ENCODE measurements at regions not wholly inside any gene's neighbourhood (a gene's known extent, or its start where the extent isn't known, plus 50 kb on each side); places are given as distances from the start of the nearest gene placed in this dataset.

GRCh38 chr3:109225516-109225915 is 89.0 kb downstream of the C3orf85 start:
- no peak overlapping the region for H3K27ac ChIP-seq (ENCODE audit: control insufficient read depth, insufficient read depth, low read length)
- no peaks in the 10 kb centered on the region for H3K36me3 ChIP-seq (ENCODE audit: control insufficient read depth in 2 of 2, extremely low read depth in 1 of 2, insufficient read depth in 2 of 2, low read length in 2 of 2)
- DNase-seq (ENCODE audit: low read depth, low spot score) (no peak), FAIRE-seq (no peak)
- no peak overlapping the region for H3K9ac ChIP-seq (ENCODE audit: control insufficient read depth, extremely low read depth, insufficient read depth, low read length)
- no peaks in the 10 kb centered on the region for H3K27me3 ChIP-seq (ENCODE audit: control insufficient read depth, extremely low read depth, insufficient read depth, low read length)
- no peaks in the 10 kb centered on the region for H3K9me1 ChIP-seq (ENCODE audit: control insufficient read depth, extremely low read depth, insufficient read depth, low read length)
- no peaks in the 10 kb centered on the region for H4K20me1 ChIP-seq (ENCODE audit: control insufficient read depth, extremely low read depth, insufficient read depth, low read length)
- no peaks in the 10 kb centered on the region for H3K4me1 ChIP-seq (ENCODE audit: control insufficient read depth, extremely low read depth, insufficient read depth, low read length)
- H2AFZ ChIP-seq (ENCODE audit: control insufficient read depth, low read length), result no peak overlapping the region
- no peak overlapping the region for H3K4me3 ChIP-seq (ENCODE audit: control insufficient read depth in 2 of 3, extremely low read depth in 1 of 3, insufficient read depth in 2 of 3, low read depth in 1 of 3, low read length in 3 of 3)
- H3K9me3 ChIP-seq (ENCODE audit: control insufficient read depth, low read depth, low read length), result peaks cover 2% of the 10 kb centered on the region
- TF ChIP-seq, protein P1, sequence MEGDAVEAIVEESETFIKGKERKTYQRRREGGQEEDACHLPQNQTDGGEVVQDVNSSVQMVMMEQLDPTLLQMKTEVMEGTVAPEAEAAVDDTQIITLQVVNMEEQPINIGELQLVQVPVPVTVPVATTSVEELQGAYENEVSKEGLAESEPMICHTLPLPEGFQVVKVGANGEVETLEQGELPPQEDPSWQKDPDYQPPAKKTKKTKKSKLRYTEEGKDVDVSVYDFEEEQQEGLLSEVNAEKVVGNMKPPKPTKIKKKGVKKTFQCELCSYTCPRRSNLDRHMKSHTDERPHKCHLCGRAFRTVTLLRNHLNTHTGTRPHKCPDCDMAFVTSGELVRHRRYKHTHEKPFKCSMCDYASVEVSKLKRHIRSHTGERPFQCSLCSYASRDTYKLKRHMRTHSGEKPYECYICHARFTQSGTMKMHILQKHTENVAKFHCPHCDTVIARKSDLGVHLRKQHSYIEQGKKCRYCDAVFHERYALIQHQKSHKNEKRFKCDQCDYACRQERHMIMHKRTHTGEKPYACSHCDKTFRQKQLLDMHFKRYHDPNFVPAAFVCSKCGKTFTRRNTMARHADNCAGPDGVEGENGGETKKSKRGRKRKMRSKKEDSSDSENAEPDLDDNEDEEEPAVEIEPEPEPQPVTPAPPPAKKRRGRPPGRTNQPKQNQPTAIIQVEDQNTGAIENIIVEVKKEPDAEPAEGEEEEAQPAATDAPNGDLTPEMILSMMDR (optimal IDR thresholded peaks at IDR 0.05 in 1 of 3, IDR thresholded peaks at IDR 0.05 in 1 of 3, conservative IDR thresholded peaks at IDR 0.05 in 1 of 3; ENCODE audit: extremely low read depth in 1 of 3, insufficient read depth in 2 of 3, low read length in 3 of 3), result no peak
- TF ChIP-seq EZH2 (IDR thresholded peaks at IDR 0.05; ENCODE audit: low read length), result no peak
- no peak overlapping the region for H3K4me2 ChIP-seq (ENCODE audit: control insufficient read depth, extremely low read depth, insufficient read depth, low read depth, low read length)
- H3K79me2 ChIP-seq (ENCODE audit: control insufficient read depth, insufficient read depth, low read length), result no peaks in the 10 kb centered on the region
- dilution Hi-C loops (cut with MboI; ENCODE audit: extremely low pct_ligation_motif_present, low sequenced_read_pairs), result no loop called here

- H3K4me3 ChIP-seq (ENCODE audit: control insufficient read depth in 2 of 3, extremely low read depth in 1 of 3, insufficient read depth in 2 of 3, low read depth in 1 of 3, low read length in 3 of 3), result no peak overlapping the region
- H3K9me3 ChIP-seq (ENCODE audit: control insufficient read depth, low read depth, low read length), result no peaks in the 10 kb centered on the region
- H3K9me1 ChIP-seq (ENCODE audit: control insufficient read depth, extremely low read depth, insufficient read depth, low read length), result no peaks in the 10 kb centered on the region
- no peaks in the 10 kb centered on the region for H3K4me1 ChIP-seq (ENCODE audit: control insufficient read depth, extremely low read depth, insufficient read depth, low read length)
- H3K27me3 ChIP-seq (ENCODE audit: control insufficient read depth, extremely low read depth, insufficient read depth, low read length), result no peaks in the 10 kb centered on the region
- no peak overlapping the region for H3K4me2 ChIP-seq (ENCODE audit: control insufficient read depth, extremely low read depth, insufficient read depth, low read depth, low read length)
- no peaks in the 10 kb centered on the region for H4K20me1 ChIP-seq (ENCODE audit: control insufficient read depth, extremely low read depth, insufficient read depth, low read length)
- DNase-seq (ENCODE audit: low read depth, low spot score) (no peak), FAIRE-seq (no peak)
- dilution Hi-C loops (cut with MboI; ENCODE audit: extremely low pct_ligation_motif_present, low sequenced_read_pairs), result no loop called here
- H2AFZ ChIP-seq (ENCODE audit: control insufficient read depth, low read length), result no peak overlapping the region
- no peak for TF ChIP-seq EZH2 (IDR thresholded peaks at IDR 0.05; ENCODE audit: low read length)
- TF ChIP-seq, protein P1 (optimal IDR thresholded peaks at IDR 0.05 in 1 of 3, IDR thresholded peaks at IDR 0.05 in 1 of 3, conservative IDR thresholded peaks at IDR 0.05 in 1 of 3; ENCODE audit: extremely low read depth in 1 of 3, insufficient read depth in 2 of 3, low read length in 3 of 3), result no peak
- no peak overlapping the region for H3K27ac ChIP-seq (ENCODE audit: control insufficient read depth, insufficient read depth, low read length)
- H3K36me3 ChIP-seq (ENCODE audit: control insufficient read depth in 2 of 2, extremely low read depth in 1 of 2, insufficient read depth in 2 of 2, low read length in 2 of 2), result no peaks in the 10 kb centered on the region
- no peaks in the 10 kb centered on the region for H3K79me2 ChIP-seq (ENCODE audit: control insufficient read depth, insufficient read depth, low read length)
- no peak overlapping the region for H3K9ac ChIP-seq (ENCODE audit: control insufficient read depth, extremely low read depth, insufficient read depth, low read length)
Observed at GRCh38 chr3:109228391-109229080, 87.8 kb downstream of the DPPA2 start.

All from keratinocyte (primary cell).